Upper lobe of right lung (tissue), 1 donor: ENCODE measurements at regions not wholly inside any gene's neighbourhood (a gene's known extent, or its start where the extent isn't known, plus 50 kb on each side); places are given as distances from the start of the nearest gene placed in this dataset.

Experiments
- ATAC-seq: fragments of 200-7000 bp; cut with Tn5 transposase; one replicate; pipeline ENCODE4 v1.9.1; 2020; ENCODE audit warnings: mild to moderate bottlenecking, moderate library complexity
- DNase-seq: peaks from one replicate; pipeline ENCODE4 v3.0.0-alpha.2; 2020
- H3K27ac ChIP-seq: fragments of 200-600 bp; one replicate; pipeline ENCODE4 v1.8.0; 2022
- H3K27me3 ChIP-seq: fragments of 200-600 bp; one replicate; pipeline ENCODE4 v1.8.0; 2022; ENCODE audit warnings: mild to moderate bottlenecking
- H3K36me3 ChIP-seq: fragments of 200-600 bp; one replicate; pipeline ENCODE4 v1.8.0; 2022
- H3K4me1 ChIP-seq: fragments of 200-600 bp; one replicate; pipeline ENCODE4 v1.8.0; 2022
- H3K4me3 ChIP-seq: fragments of 200-600 bp; one replicate; pipeline ENCODE4 v1.8.0; 2022; ENCODE audit warnings: mild to moderate bottlenecking
- H3K9me3 ChIP-seq: fragments of 200-600 bp; one replicate; pipeline ENCODE4 v1.8.0; 2022
- CTCF ChIP-seq: fragments of 200-600 bp; IDR thresholded peaks from one replicate; pipeline ENCODE4 v1.8.0; 2022; ENCODE audit warnings: antibody characterized with exemption
- intact Hi-C: fragments of 100-400 bp; cut with DNase I; formaldehyde crosslinking; loops from one replicate; pipeline ENCODE4 v1.11.0; 2022
- donor health status: DM: no; HTN: yes; CAD: no; lungs with severe emphysema.

- no peak overlapping the region for H3K4me3 ChIP-seq
- peaks cover 30% of the 10 kb centered on the region for H3K4me1 ChIP-seq
- no peaks in the 10 kb centered on the region for H3K9me3 ChIP-seq
- no peaks in the 10 kb centered on the region for H3K36me3 ChIP-seq
- no peaks in the 10 kb centered on the region for H3K27me3 ChIP-seq
- intact Hi-C loops, result no loop called here
- H3K27ac ChIP-seq, result peak overlapping the region; percentile 78
- no peak for ATAC-seq
- TF ChIP-seq CTCF, result no peak
- DNase-seq, result no peak
Measured at GRCh38 chr3:16059711-16060357, 114.6 kb upstream of the GALNT15 start.

GRCh38 chr3:16060358-16060852, 114.1 kb upstream of the GALNT15 start:
- H3K9me3 ChIP-seq, result no peaks in the 10 kb centered on the region
- intact Hi-C loops, result no loop called here
- H3K36me3 ChIP-seq, result no peaks in the 10 kb centered on the region
- no peak for DNase-seq
- TF ChIP-seq CTCF, result peak; percentile 30
- peak overlapping the region; percentile 53 for H3K27ac ChIP-seq
- ATAC-seq, result peak; percentile 67
- no peaks in the 10 kb centered on the region for H3K27me3 ChIP-seq
- peaks cover 30% of the 10 kb centered on the region for H3K4me1 ChIP-seq
- no peak overlapping the region for H3K4me3 ChIP-seq

- Histone ChIP-seq H3K36me3 (no peaks in the 10 kb centered on the region), H3K4me3 (no peak overlapping the region), H3K9me3 (no peaks in the 10 kb centered on the region), H3K4me1 (peaks cover 28% of the 10 kb centered on the region), H3K27ac (peak overlapping the region; percentile 53), H3K27me3 (no peaks in the 10 kb centered on the region)
- no peak for DNase-seq
- intact Hi-C loops, result no loop called here
- no peak for ATAC-seq
- no peak for TF ChIP-seq CTCF
Measured at GRCh38 chr3:16060945-16061344, 113.5 kb upstream of the GALNT15 start.

- ATAC-seq, result no peak
- Histone ChIP-seq H3K36me3 (no peaks in the 10 kb centered on the region), H3K9me3 (no peaks in the 10 kb centered on the region), H3K4me1 (peaks cover 25% of the 10 kb centered on the region), H3K27me3 (no peaks in the 10 kb centered on the region), H3K27ac (peak overlapping the region; percentile 53), H3K4me3 (no peak overlapping the region)
- intact Hi-C loops, result no loop called here
- DNase-seq, result no peak
- TF ChIP-seq CTCF, result no peak
Measured at GRCh38 chr3:16061491-16061890, 113.0 kb upstream of the GALNT15 start.

- no peak for ATAC-seq
Measured at GRCh38 chr3:16063603-16064002, 110.9 kb upstream of the GALNT15 start.

More at GRCh38 chr3:16063603-16064002, 110.9 kb upstream of the GALNT15 start:
- H3K9me3 ChIP-seq, result no peaks in the 10 kb centered on the region
- H3K27ac ChIP-seq, result no peak overlapping the region
- no peak for DNase-seq
- TF ChIP-seq CTCF, result no peak
- intact Hi-C loops, result no loop called here
- H3K4me1 ChIP-seq, result peaks cover 23% of the 10 kb centered on the region
- no peak overlapping the region for H3K4me3 ChIP-seq
- H3K27me3 ChIP-seq, result no peaks in the 10 kb centered on the region
- H3K36me3 ChIP-seq, result no peaks in the 10 kb centered on the region
